ENCODE measurements at regions not wholly inside any gene's neighbourhood (a gene's known extent, or its start where the extent isn't known, plus 50 kb on each side); places are given as distances from the start of the nearest gene placed in this dataset.

GRCh38 chr16:72455743-72456659, 284.0 kb upstream of the PMFBP1 start:
- TF ChIP-seq EZH2 (IDR thresholded peaks at IDR 0.05; ENCODE audit: borderline replicate concordance, insufficient read depth, low read length, poor library complexity, severe bottlenecking) = no peak
- TF ChIP-seq POLR2AphosphoS5 (IDR thresholded peaks at IDR 0.05) = no peak
- no peak for TF ChIP-seq TAF1 (IDR thresholded peaks at IDR 0.05; ENCODE audit: low read depth)
- no peak for TF ChIP-seq EP300 (conservative IDR thresholded peaks at IDR 0.05; ENCODE audit: poor library complexity, severe bottlenecking)
- TF ChIP-seq, protein P1, sequence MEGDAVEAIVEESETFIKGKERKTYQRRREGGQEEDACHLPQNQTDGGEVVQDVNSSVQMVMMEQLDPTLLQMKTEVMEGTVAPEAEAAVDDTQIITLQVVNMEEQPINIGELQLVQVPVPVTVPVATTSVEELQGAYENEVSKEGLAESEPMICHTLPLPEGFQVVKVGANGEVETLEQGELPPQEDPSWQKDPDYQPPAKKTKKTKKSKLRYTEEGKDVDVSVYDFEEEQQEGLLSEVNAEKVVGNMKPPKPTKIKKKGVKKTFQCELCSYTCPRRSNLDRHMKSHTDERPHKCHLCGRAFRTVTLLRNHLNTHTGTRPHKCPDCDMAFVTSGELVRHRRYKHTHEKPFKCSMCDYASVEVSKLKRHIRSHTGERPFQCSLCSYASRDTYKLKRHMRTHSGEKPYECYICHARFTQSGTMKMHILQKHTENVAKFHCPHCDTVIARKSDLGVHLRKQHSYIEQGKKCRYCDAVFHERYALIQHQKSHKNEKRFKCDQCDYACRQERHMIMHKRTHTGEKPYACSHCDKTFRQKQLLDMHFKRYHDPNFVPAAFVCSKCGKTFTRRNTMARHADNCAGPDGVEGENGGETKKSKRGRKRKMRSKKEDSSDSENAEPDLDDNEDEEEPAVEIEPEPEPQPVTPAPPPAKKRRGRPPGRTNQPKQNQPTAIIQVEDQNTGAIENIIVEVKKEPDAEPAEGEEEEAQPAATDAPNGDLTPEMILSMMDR (IDR thresholded peaks at IDR 0.05; ENCODE audit: poor library complexity, severe bottlenecking) = no peak
- TF ChIP-seq REST (IDR thresholded peaks at IDR 0.05; ENCODE audit: borderline replicate concordance) = no peak
- TF ChIP-seq RAD21 (conservative IDR thresholded peaks at IDR 0.05) = no peak
- no peak for TF ChIP-seq MXI1 (conservative IDR thresholded peaks at IDR 0.05; ENCODE audit: poor library complexity, severe bottlenecking)
